SK-N-MC (cell line): ENCODE measurements at regions not wholly inside any gene's neighbourhood (a gene's known extent, or its start where the extent isn't known, plus 50 kb on each side); places are given as distances from the start of the nearest gene placed in this dataset.

Experiments
- EZH2 ChIP-seq: fragments of 200-600 bp; sonication (generic); IDR thresholded peaks from one replicate; pipeline ENCODE4 v1.6.1; 2017; ENCODE audit warnings: antibody characterized with exemption
- POLR2AphosphoS5 ChIP-seq: IDR thresholded peaks from 2 replicates; pipeline ENCODE4 v1.6.1; 2012; ENCODE audit warnings: mild to moderate bottlenecking, low read depth, low read length, borderline replicate concordance

GRCh38 chr5:42366051-42366450 is 57.2 kb upstream of the GHR start:
- TF ChIP-seq POLR2AphosphoS5 (no peak), EZH2 (no peak)
